KMS-11 (cell line): ENCODE measurements at regions not wholly inside any gene's neighbourhood (a gene's known extent, or its start where the extent isn't known, plus 50 kb on each side); places are given as distances from the start of the nearest gene placed in this dataset.

Experiments
- H2AFZ ChIP-seq: fragments of 200-600 bp; sonication (generic); 2 replicates; pipeline ENCODE4 v1.6.1; 2016; ENCODE audit warnings: antibody characterized with exemption, mixed run types, low read depth
- H3K27ac ChIP-seq: fragments of 200-600 bp; sonication (generic); 2 replicates; pipeline ENCODE4 v1.6.1; 2016; ENCODE audit warnings: mild to moderate bottlenecking, mixed run types
- H3K27me3 ChIP-seq: fragments of 200-600 bp; sonication (generic); 2 replicates; pipeline ENCODE4 v1.6.1; 2017; ENCODE audit warnings: mild to moderate bottlenecking, low read depth, mixed run types, moderate library complexity; ENCODE audit not compliant: insufficient read depth
- H3K36me3 ChIP-seq: fragments of 200-600 bp; sonication (generic); 2 replicates; pipeline ENCODE4 v1.6.1; 2017; ENCODE audit warnings: mild to moderate bottlenecking, mixed run types; ENCODE audit not compliant: insufficient read depth
- H3K4me1 ChIP-seq: fragments of 200-600 bp; sonication (generic); 2 replicates; pipeline ENCODE4 v1.6.1; 2016; ENCODE audit warnings: mild to moderate bottlenecking, low read depth, mixed run types; ENCODE audit not compliant: poor library complexity, severe bottlenecking
- H3K4me2 ChIP-seq: fragments of 200-600 bp; sonication (generic); 2 replicates; pipeline ENCODE4 v1.7.0; 2016; ENCODE audit warnings: mild to moderate bottlenecking, mixed run types
- H3K4me3 ChIP-seq: fragments of 200-600 bp; sonication (generic); IDR thresholded peaks from 2 replicates; pipeline ENCODE4 v1.6.1; 2017; ENCODE audit warnings: low read depth, low read length, mixed read lengths; ENCODE audit not compliant: insufficient read depth
- H3K79me2 ChIP-seq: fragments of 200-600 bp; sonication (generic); 2 replicates; pipeline ENCODE4 v1.6.1; 2016; ENCODE audit warnings: low read depth, mixed run types; ENCODE audit not compliant: insufficient read depth
- H3K9ac ChIP-seq: fragments of 200-600 bp; sonication (generic); 2 replicates; pipeline ENCODE4 v1.6.1; 2016; ENCODE audit warnings: mild to moderate bottlenecking, mixed run types
- H4K20me1 ChIP-seq: fragments of 200-600 bp; sonication (generic); 2 replicates; pipeline ENCODE4 v1.6.1; 2016; ENCODE audit warnings: mild to moderate bottlenecking, mixed run types; ENCODE audit not compliant: insufficient read depth
- CTCF ChIP-seq: fragments of 200-600 bp; sonication (generic); conservative IDR thresholded peaks from 2 replicates; pipeline ENCODE4 v1.6.1; 2017; ENCODE audit warnings: low read depth, mild to moderate bottlenecking, antibody characterized with exemption, low read length, moderate library complexity, mixed read lengths

DNA sequence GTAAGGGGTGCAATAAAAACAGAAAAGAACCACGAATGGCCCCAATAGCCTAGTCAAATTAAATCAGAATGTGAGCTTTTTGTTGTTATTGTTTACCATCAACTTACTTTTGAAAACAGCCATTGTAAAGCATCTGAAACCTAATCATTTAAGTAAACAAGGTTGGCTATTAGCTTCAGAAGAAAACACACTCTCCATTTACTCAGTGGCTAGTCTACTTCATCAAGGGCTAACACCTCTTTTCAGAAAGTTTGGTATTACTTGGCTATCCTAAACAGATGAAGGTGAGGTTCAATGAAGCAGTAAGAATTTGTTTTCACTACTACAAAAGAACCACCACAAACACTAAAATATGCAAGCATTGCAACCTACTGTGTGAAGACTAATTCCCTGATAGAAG is 398.0 kb downstream of the CDH2 start:
- H3K4me2 ChIP-seq, result no peak overlapping the region
- no peaks in the 10 kb centered on the region for H3K36me3 ChIP-seq
- no peak overlapping the region for H3K27ac ChIP-seq
- H2AFZ ChIP-seq, result no peak overlapping the region
- no peaks in the 10 kb centered on the region for H3K4me1 ChIP-seq
- no peak for TF ChIP-seq CTCF
- H4K20me1 ChIP-seq, result no peaks in the 10 kb centered on the region
- no peaks in the 10 kb centered on the region for H3K79me2 ChIP-seq
- H3K27me3 ChIP-seq, result no peaks in the 10 kb centered on the region
- no peak overlapping the region for H3K4me3 ChIP-seq
- H3K9ac ChIP-seq, result no peak overlapping the region

DNA sequence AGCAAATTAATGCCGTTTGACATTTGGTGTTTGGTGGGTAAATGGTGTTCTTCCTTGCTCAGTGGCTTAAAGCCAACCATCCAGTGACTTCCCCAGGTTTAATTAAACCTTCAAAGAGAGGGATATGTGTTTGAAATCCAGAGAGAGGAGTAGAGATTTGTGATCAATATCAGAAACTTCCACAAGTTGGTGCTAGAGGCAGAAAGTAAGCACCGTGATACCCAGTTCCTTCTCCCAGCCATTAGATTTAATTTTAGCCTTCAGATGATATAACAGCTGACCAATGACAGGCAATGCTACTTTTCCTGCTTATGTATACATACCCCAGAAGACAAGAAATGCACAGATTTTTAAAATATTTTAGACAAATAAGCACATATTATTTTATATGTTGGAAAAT is 398.5 kb downstream of the CDH2 start:
- H3K4me3 ChIP-seq, result no peak overlapping the region
- no peaks in the 10 kb centered on the region for H4K20me1 ChIP-seq
- no peaks in the 10 kb centered on the region for H3K79me2 ChIP-seq
- no peak overlapping the region for H3K9ac ChIP-seq
- no peaks in the 10 kb centered on the region for H3K27me3 ChIP-seq
- H3K27ac ChIP-seq, result no peak overlapping the region
- TF ChIP-seq CTCF, result no peak
- H3K4me1 ChIP-seq, result no peaks in the 10 kb centered on the region
- H2AFZ ChIP-seq, result no peak overlapping the region
- H3K4me2 ChIP-seq, result no peak overlapping the region
- no peaks in the 10 kb centered on the region for H3K36me3 ChIP-seq

GRCh38 chr18:27772081-27772480 is 404.8 kb downstream of the CDH2 start:
- Histone ChIP-seq H3K4me2 (no peak overlapping the region), H3K9ac (no peak overlapping the region), H3K4me1 (no peaks in the 10 kb centered on the region), H3K36me3 (no peaks in the 10 kb centered on the region), H2AFZ (no peak overlapping the region), H3K79me2 (no peaks in the 10 kb centered on the region), H3K27me3 (no peaks in the 10 kb centered on the region), H3K4me3 (no peak overlapping the region), H3K27ac (no peak overlapping the region), H4K20me1 (no peaks in the 10 kb centered on the region)
- no peak for TF ChIP-seq CTCF

DNA sequence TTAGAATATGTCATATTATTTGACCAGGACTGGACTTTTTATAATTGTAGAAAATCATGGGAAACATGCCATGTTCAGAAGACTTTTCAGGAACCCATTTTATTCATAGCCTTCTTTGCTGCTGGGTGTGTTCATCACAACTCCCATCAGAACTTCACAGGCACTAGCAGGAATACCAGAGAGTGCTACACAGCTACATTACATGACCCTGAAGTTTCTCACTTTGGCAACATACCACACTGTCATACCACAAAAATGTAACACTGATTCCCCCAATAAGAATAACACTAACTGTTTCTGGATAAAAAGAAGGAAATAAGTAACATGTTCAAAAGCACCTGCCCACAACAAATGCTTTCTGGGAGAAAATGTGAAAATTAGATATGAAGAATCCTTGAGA is 405.4 kb downstream of the CDH2 start:
- Histone ChIP-seq H3K27me3 (no peaks in the 10 kb centered on the region), H2AFZ (no peak overlapping the region), H3K9ac (no peak overlapping the region), H3K4me1 (no peaks in the 10 kb centered on the region), H3K27ac (no peak overlapping the region), H3K4me3 (no peak overlapping the region), H3K79me2 (no peaks in the 10 kb centered on the region), H4K20me1 (no peaks in the 10 kb centered on the region), H3K36me3 (no peaks in the 10 kb centered on the region), H3K4me2 (no peak overlapping the region)
- TF ChIP-seq CTCF, result no peak

DNA sequence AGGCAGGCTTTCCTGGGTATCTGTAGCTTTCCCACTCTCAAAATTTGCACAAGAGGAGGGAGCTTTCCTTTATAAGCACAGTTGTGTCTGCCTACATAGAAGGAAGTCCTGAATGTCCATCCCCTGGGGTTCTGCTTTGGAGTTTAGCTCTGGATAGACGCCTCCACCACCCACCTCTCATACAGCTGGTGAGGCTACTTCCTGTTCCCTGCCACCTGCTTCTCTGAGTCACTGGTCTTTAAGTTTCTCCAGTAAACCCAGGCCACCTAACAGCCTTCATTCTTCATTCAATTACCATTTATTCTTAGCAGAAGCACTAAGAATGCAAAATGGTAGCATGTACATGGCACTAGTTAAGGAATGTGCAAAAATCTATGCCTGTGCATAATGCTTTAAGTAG is 407.8 kb downstream of the CDH2 start:
- Histone ChIP-seq H2AFZ (no peak overlapping the region), H3K79me2 (no peaks in the 10 kb centered on the region), H3K36me3 (no peaks in the 10 kb centered on the region), H3K27ac (no peak overlapping the region), H3K9ac (no peak overlapping the region), H3K4me2 (no peak overlapping the region), H4K20me1 (no peaks in the 10 kb centered on the region), H3K27me3 (no peaks in the 10 kb centered on the region), H3K4me1 (no peaks in the 10 kb centered on the region), H3K4me3 (no peak overlapping the region)
- TF ChIP-seq CTCF, result no peak
